DMS153 (cell line): ENCODE measurements at regions not wholly inside any gene's neighbourhood (a gene's known extent, or its start where the extent isn't known, plus 50 kb on each side); places are given as distances from the start of the nearest gene placed in this dataset.

Experiments used
- DNase-seq: peaks from one replicate; lab custom pipeline; 2025; lab: John Stamatoyannopoulos, UW

DNA sequence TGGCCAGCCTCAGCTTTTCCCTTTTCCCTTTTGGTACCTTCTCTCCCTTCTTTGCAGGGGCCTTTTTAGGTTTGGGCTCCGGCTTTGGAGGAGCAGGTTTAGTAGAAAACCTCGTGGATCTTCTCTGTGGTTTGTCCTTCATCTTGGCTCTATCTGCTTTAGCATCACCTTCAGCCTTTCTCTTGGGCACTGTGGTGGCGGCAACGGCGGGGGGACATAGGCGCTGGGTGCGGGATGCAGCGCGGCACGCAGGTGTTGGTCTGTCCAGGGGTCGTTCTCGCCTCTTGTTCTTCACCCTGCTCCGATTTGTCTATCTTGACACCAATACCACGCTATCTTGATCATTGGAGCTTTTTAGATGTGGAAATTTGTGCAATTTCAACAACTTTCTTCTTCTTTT, 64.5 kb upstream of the SMAD3 start:
- DNase-seq, result no peak

DNA sequence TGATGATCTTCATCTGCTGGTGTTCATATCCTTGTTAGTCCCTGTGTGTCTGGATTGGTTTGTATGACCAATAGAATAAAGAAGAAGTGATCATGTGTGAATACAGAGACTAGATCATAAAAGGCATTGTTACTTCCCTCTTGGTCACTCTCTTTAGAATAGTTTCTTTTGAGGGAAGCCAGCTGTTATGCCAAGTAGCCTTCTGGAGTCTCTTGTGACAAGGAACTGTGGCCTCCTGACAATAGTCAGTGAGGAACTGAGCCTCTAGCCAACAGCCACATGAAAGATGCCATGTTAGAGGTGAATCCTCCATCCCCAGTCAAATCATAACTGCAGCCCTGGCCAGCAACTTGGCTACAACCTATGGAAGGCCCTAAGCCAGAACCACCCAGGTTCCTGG, 63.0 kb upstream of the SMAD3 start:
- DNase-seq, result no peak

DNA sequence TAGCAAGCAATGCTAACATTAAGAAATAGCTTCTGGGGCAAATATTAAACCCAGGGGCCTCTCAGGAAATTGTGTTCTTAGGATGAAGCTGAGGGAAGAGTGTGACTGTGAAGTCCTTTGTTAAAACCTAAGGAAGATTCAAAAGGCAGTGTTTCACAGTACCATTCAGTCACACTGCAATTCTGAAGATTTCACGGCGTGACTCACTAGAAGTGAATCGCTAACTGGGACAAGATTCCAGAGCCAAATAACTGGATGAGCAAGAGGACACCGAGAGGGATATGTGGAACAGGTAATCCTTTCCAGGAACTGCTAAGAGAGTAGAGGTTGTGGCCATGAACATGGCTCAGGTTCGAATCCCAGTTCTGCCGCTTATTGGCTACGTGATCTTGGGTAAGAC, 61.8 kb upstream of the SMAD3 start:
- DNase-seq, result no peak

DNA sequence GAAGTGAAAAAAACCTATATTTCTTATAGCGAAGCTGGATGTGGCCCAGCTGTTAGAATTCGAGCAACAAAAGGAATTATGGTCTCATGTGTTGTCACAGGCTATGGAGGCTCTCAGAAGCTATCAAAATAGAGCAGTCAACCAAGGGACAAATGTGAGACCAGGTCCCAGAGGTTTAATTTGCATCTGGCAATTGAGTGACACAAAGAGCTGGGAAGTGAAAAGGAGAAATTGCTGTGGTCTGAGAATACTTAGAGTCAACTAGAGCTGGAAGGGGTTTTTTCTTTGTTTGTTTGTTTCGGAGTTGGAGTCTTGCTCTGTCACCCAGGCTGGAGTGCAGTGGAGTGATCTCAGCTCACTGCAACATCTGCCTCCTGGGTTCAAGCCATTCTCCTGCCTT, 61.3 kb upstream of the SMAD3 start:
- no peak for DNase-seq

DNA sequence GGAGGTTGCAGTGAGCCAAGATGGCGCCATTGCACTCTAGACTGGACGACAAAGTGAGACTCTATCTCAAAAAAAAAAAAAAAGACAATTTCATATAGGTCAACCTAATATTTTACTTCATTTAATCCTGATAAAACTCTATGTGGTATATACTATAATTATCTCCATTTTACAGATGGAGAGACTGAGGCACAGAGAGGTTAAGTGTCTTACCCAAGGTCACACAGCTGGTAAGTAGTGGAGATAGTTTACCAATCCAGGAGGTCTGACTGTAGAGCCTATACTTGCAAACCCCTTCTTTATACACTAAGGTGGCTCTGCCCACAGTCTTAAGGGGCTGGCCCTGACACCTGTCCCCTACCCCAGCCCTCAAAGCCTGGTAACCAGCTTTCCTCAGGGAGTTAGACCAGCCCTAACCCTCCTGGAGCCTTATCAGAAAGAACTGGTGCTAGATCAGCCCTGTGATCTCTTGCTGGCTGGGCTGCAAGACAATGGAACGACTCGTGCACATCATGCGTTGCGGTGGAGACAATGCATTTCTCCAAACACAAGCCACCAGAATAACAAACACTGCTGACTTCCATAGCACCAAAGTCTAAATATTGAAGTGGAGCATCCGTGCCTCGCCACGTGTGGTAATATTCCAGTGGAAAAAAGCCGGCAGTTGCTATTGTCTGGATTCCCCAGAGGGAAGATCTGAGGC, 60.0 kb upstream of the SMAD3 start:
- no peak for DNase-seq

DNA sequence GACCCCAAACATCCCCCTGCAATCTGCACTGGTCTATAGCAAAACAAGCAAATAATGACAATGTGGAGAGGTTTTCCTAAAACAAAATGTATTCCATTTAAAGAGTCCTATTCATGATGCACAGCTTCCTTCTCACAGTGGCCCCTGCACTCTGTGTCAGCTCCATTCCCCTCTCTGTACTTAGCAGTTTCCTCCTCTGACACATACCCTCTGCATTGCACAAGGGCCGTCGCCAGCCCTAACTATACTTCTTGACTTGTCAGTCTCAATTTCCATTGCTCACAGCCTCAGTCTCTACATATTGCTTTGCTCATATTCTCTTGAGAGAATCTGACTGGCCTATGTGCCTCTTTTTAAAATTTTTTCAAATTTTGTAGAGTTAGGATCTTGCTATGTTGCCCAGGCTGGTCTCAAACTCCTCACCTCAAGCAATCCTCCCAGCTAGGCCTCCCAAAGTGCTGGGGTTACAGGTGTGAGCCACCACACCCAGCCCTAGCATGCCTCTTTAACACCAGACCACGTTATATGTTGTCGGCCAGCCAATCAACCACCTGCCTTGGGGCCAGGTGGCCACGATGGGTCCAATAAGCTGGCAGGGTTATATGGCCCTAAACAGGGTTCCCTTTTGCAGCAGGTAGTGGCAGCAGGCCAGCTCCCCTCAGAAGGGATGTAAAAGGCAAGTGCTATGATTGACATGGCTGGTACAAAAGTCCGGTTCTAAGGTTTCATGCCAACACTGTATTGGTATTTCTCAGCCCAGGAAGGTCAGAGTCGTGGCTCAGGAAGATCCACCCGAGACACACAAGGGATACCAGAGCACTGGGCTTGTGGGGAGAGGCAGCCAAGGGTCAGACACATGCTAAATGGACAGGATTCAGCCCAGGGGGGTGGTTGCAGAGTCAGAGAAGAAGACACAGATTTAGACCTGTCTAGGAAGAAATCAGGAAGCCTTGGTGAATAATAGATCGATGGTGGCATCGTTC, 59.0 kb upstream of the SMAD3 start:
- no peak for DNase-seq

DNA sequence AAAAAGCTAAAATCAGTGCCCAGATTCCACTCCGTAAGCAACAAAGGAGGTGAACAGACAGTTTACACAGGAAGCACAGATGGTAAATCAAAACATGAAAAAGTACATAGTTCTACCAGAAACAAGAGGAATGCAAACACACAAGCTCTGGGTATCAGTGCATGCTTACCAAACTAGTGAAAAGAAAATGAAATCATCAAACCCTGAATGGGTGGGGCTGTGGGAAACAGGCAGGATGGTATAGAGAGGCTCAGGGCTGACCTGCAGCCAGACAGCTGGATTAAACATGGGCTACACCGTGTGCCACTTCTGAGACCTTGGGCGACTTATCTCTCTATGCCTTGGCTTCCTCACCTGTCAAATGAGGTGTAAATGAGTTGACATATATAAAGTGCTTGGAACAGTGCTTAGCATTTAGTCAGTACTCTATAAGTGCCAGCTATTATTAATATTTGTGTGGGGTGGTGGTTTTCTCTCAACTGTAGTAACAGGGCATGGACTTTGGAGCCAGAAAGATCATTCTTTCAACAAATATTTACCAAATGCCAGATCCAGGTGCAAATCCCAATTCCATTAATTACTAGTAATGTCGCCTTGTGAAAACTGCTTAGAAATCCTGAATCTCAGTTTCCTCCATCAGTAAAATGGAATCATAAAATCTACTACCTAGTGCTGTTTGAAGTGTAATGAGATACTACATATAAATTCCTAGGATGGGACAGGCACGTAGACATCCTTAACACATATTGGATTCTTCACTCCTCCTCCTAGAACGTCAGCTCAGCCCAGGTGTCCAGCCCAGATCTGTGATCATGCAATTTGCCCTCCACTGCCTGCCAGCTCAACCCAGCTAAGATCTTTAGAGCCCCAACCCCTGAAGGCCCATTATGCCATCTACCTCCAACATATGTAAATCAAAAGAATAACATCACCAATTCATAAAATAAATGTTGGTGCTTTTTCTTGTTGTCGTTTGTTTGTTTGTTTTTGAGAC, 55.5 kb upstream of the SMAD3 start:
- DNase-seq, result no peak

DNA sequence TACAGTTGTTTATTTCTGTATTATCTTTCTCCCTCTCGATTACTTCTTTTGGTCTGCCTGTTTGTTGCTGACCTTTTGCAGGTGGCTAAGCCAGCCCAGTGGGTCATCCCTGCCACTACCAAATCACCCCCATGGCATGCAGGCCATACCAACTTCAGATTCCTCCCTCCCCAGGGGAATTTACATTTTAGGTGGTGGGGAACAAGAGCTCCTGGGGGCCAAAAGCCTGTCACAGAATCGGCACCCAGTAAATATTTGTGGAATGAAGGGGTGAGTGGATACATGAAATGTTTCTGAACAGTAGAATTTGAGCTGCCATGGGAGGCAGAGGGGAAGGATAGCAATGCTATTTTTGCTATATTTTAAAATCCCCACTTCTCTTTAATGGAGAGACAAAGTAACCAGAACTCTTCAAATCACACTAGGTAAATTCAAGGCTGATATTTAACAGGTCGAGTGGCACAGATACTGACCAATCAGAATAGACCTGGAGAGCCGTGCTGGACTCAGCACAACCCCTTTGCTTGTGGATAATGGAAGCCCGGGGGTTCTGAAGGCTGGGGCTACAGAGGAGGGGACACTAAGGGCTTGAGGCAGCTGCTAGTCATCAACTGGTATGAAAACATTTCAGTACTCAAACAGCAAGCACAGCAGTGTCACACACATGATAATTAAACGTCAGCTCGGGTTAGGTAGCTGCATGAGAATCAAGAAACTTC, 54.3 kb upstream of the SMAD3 start:
- no peak for DNase-seq

DNA sequence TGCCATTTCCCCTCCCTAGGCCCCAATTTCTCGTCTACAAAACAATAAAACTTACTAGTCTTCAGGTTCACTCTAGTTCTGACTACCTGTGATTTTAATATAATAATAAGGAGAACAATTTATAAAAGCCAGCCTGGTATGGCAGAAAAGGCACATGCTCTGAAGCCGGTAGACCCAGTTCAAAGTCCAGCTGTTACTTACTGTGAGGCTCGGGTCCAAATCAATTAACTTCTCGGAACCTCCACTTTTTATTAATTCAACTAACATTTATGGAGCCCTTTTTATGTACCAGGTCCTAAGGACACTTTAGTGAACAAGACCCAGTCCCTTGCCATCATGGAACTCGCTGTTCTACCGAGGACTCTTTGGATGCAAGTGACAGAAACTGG, 53.8 kb upstream of the SMAD3 start:
- DNase-seq, result no peak

DNA sequence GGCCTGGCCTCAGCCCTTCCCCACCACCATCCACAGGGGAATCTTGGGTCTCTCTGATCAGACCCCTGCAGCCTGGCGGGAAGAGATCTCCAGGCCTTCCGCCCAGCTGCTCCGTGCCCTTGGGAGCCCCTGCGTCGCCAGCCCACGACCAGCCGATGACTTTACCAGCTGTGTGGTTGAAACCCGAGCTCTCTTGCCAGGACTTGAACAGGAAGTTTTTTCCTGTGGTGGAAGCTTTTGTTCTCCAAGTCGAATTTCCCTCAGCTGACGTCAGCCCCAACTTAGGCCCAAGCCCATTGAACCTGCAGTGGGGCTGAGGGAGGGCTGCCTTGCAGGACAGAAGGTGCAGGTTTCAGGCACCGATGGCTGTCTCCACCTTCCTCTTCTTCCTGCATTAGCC, 51.7 kb upstream of the SMAD3 start:
- peak; percentile 3 for DNase-seq
